Esophagus muscularis mucosa (tissue), 4 donors: ENCODE measurements at regions not wholly inside any gene's neighbourhood (a gene's known extent, or its start where the extent isn't known, plus 50 kb on each side); places are given as distances from the start of the nearest gene placed in this dataset.

Source experiments
- DNase-seq: peaks from one replicate; pipeline ENCODE4 v3.0.0-alpha.2; 2017; ENCODE audit errors: extremely low spot score
- H3K27ac ChIP-seq, 4 donors: fragments of 200-600 bp; sonication (generic); replicated peaks in 1 of 4; 1 replicate in 3 of 4; 2 replicates in 1 of 4; pipeline ENCODE4 v1.5.1; 2016 to 2019; ENCODE audit warnings: mild to moderate bottlenecking in 1 of 4
- H3K27me3 ChIP-seq, 4 donors: fragments of 200-600 bp; sonication (generic); one replicate each; pipeline versions ENCODE4 v1.5.1 to v1.6.0; 2016 to 2019
- H3K36me3 ChIP-seq, 4 donors: fragments of 200-600 bp; sonication (generic); one replicate each; pipeline ENCODE4 v1.5.1; 2016 to 2019
- H3K4me1 ChIP-seq, 4 donors: fragments of 200-600 bp; sonication (generic); one replicate each; pipeline ENCODE4 v1.5.1; 2016 to 2019
- H3K4me3 ChIP-seq, 4 donors: fragments of 200-600 bp; sonication (generic); 1 replicate in 2 of 4; 2 replicates in 2 of 4; pipeline ENCODE4 v1.5.1; 2016 to 2019; ENCODE audit warnings: mild to moderate bottlenecking in 4 of 4, moderate library complexity in 1 of 4
- H3K9me3 ChIP-seq, 4 donors: fragments of 200-600 bp; sonication (generic); 1 replicate in 3 of 4; 2 replicates in 1 of 4; pipeline ENCODE4 v1.5.1; 2016 to 2019
- CTCF ChIP-seq, 3 experiments: fragments of 200-600 bp in 2 of 3; fragments of 450-650 bp in 1 of 3; sonication (generic) in 2 of 3; IDR thresholded peaks; one replicate each; pipeline ENCODE4 v1.5.1; 2017 to 2019; ENCODE audit warnings: antibody characterized with exemption in 3 of 3, mild to moderate bottlenecking in 2 of 3, moderate library complexity in 1 of 3
- EP300 ChIP-seq: sonication (generic); formaldehyde crosslinking; IDR thresholded peaks from one replicate; pipeline ENCODE4 v1.6.1; 2017; ENCODE audit warnings: antibody characterized with exemption
- POLR2A ChIP-seq: fragments of 450-650 bp; IDR thresholded peaks from one replicate; pipeline ENCODE4 v1.6.1; 2017; ENCODE audit warnings: antibody characterized with exemption, moderate library complexity, mild to moderate bottlenecking, low read depth
- POLR2AphosphoS5 ChIP-seq, 2 donors: sonication (generic); formaldehyde crosslinking; IDR thresholded peaks; one replicate each; pipeline ENCODE4 v1.6.1; 2017; ENCODE audit warnings: antibody characterized with exemption in 2 of 2
- WGBS: methylation state at CpG from one replicate; pipeline ENCODE4 v1.1.5; 2018; 5-methylcytosine and 5-hydroxymethylcytosine counted together
- intact Hi-C: fragments of 100-400 bp; cut with DNase I; formaldehyde crosslinking; loops from one replicate; pipeline ENCODE4 v1.15.1; 2023

- Histone ChIP-seq H3K36me3 (no peaks in the 10 kb centered on the region), H3K4me3 (no peak overlapping the region), H3K9me3 (no peaks in the 10 kb centered on the region), H3K27ac (no peak overlapping the region), H3K4me1 (no peaks in the 10 kb centered on the region), H3K27me3 (no peaks in the 10 kb centered on the region)
- intact Hi-C loops: no loop called here
- no peak for DNase-seq
- 75% methylated on average over 3 of the region's 3 CpGs for WGBS
- TF ChIP-seq POLR2AphosphoS5 (IDR thresholded peaks at IDR 0.05): no peak
- no peak for TF ChIP-seq CTCF (IDR thresholded peaks at IDR 0.05)
- no peak for TF ChIP-seq EP300
- TF ChIP-seq POLR2A: no peak
These were observed 192.6 kb upstream of the KIF2B start for GRCh38 chr17:53630115-53630514.

- H3K4me1 ChIP-seq: no peaks in the 10 kb centered on the region
- intact Hi-C loops: no loop called here
- no peaks in the 10 kb centered on the region for H3K36me3 ChIP-seq
- WGBS: 24% methylated on average over 1 of the region's 1 CpG
- H3K27me3 ChIP-seq: no peaks in the 10 kb centered on the region
- no peak overlapping the region for H3K4me3 ChIP-seq
- no peak for DNase-seq
- no peaks in the 10 kb centered on the region for H3K9me3 ChIP-seq
- no peak for TF ChIP-seq POLR2A
- no peak for TF ChIP-seq POLR2AphosphoS5 (IDR thresholded peaks at IDR 0.05)
- TF ChIP-seq CTCF (IDR thresholded peaks at IDR 0.05): no peak
- no peak for TF ChIP-seq EP300
- no peak overlapping the region for H3K27ac ChIP-seq
These were observed 193.5 kb upstream of the KIF2B start for GRCh38 chr17:53629188-53629587.

GRCh38 chr17:53628011-53628410 lies 194.7 kb upstream of the KIF2B start:
- no peak for DNase-seq
- H3K9me3 ChIP-seq: no peaks in the 10 kb centered on the region
- intact Hi-C loops: no loop called here
- no peaks in the 10 kb centered on the region for H3K36me3 ChIP-seq
- TF ChIP-seq POLR2AphosphoS5 (IDR thresholded peaks at IDR 0.05) (no peak), CTCF (IDR thresholded peaks at IDR 0.05) (no peak), EP300 (no peak), POLR2A (no peak)
- no peak overlapping the region for H3K4me3 ChIP-seq
- H3K4me1 ChIP-seq: no peaks in the 10 kb centered on the region
- no peak overlapping the region for H3K27ac ChIP-seq
- no peaks in the 10 kb centered on the region for H3K27me3 ChIP-seq

GRCh38 chr17:53627511-53627910 lies 195.2 kb upstream of the KIF2B start:
- WGBS: 56% methylated on average over 1 of the region's 1 CpG
- no peaks in the 10 kb centered on the region for H3K4me1 ChIP-seq
- H3K9me3 ChIP-seq: no peaks in the 10 kb centered on the region
- H3K27ac ChIP-seq: no peak overlapping the region
- no peak overlapping the region for H3K4me3 ChIP-seq
- TF ChIP-seq EP300: no peak
- TF ChIP-seq POLR2A: no peak
- TF ChIP-seq CTCF (IDR thresholded peaks at IDR 0.05): no peak
- no peak for TF ChIP-seq POLR2AphosphoS5 (IDR thresholded peaks at IDR 0.05)
- no peaks in the 10 kb centered on the region for H3K36me3 ChIP-seq
- intact Hi-C loops: no loop called here
- no peaks in the 10 kb centered on the region for H3K27me3 ChIP-seq
- no peak for DNase-seq

- Histone ChIP-seq H3K9me3 (no peaks in the 10 kb centered on the region), H3K36me3 (no peaks in the 10 kb centered on the region), H3K4me1 (no peaks in the 10 kb centered on the region), H3K27ac (no peak overlapping the region), H3K4me3 (no peak overlapping the region), H3K27me3 (no peaks in the 10 kb centered on the region)
- 90% methylated on average over 1 of the region's 1 CpG for WGBS
- no peak for DNase-seq
- intact Hi-C loops: no loop called here
- TF ChIP-seq POLR2AphosphoS5 (IDR thresholded peaks at IDR 0.05): no peak
- no peak for TF ChIP-seq EP300
- no peak for TF ChIP-seq POLR2A
- TF ChIP-seq CTCF (IDR thresholded peaks at IDR 0.05): no peak
These were observed 196.4 kb upstream of the KIF2B start for GRCh38 chr17:53626286-53626685.
